Ovary (tissue), 7 donors: ENCODE measurements at regions not wholly inside any gene's neighbourhood (a gene's known extent, or its start where the extent isn't known, plus 50 kb on each side); places are given as distances from the start of the nearest gene placed in this dataset.
"Not testable (repeated sequence)": the region's sequence is repeated elsewhere in the genome, so short reads cannot be mapped to it uniquely, and the experiment has no call there.

Source experiments
- DNase-seq, 5 donors: peaks; one replicate each; pipeline ENCODE4 v3.0.0-alpha.2; 2019 to 2020
- H3K27ac ChIP-seq, 2 donors: fragments of 200-600 bp; one replicate each; pipeline versions ENCODE4 v1.5.1 to v1.8.0; 2019 to 2022
- H3K27me3 ChIP-seq: fragments of 200-600 bp; one replicate; pipeline ENCODE4 v1.8.0; 2022
- H3K36me3 ChIP-seq: fragments of 200-600 bp; sonication (generic); one replicate; pipeline ENCODE4 v1.5.1; 2019
- H3K4me1 ChIP-seq: one replicate; pipeline ENCODE4 v1.8.1; 2013; ENCODE audit warnings: mild to moderate bottlenecking, moderate library complexity; ENCODE audit not compliant: insufficient read depth
- H3K4me3 ChIP-seq: fragments of 200-600 bp; sonication (generic); one replicate; pipeline ENCODE4 v1.5.1; 2017
- H3K9me3 ChIP-seq, 2 donors: fragments of 200-600 bp in 1 of 2; sonication (generic) in 1 of 2; one replicate each; pipeline versions ENCODE4 v1.5.1 to v1.8.1; 2013 to 2019; ENCODE audit warnings: mild to moderate bottlenecking in 1 of 2, moderate library complexity in 1 of 2
- EP300 ChIP-seq: sonication (generic); formaldehyde crosslinking; IDR thresholded peaks from one replicate; pipeline ENCODE4 v1.6.1; 2017; ENCODE audit warnings: antibody characterized with exemption
- POLR2A ChIP-seq: fragments of 450-650 bp; IDR thresholded peaks from one replicate; pipeline ENCODE4 v1.6.1; 2017; ENCODE audit warnings: antibody characterized with exemption, mild to moderate bottlenecking, moderate library complexity
- WGBS, 3 donors: extraction: QIAGEN DNeasy Blood & Tissue Kit in 1 of 3; methylation state at CpG; one replicate each; pipeline versions ENCODE4 v1.1.5 to v1.1.7; 2013 to 2017; 5-methylcytosine and 5-hydroxymethylcytosine counted together
- intact Hi-C, 4 donors: fragments of 100-400 bp; cut with DNase I; formaldehyde crosslinking; loops; one replicate each; pipeline versions ENCODE4 v1.11.0 to v1.15.1; 2022 to 2023
- TF ChIP-seq, protein P1 (sequence below), 3 donors: fragments of 450-650 bp in 2 of 3; fragments of 200-600 bp in 1 of 3; IDR thresholded peaks; one replicate each; pipeline versions ENCODE4 v1.5.1 to v1.8.0; 2016 to 2022; ENCODE audit warnings: antibody characterized with exemption in 3 of 3, mild to moderate bottlenecking in 1 of 3
- donor health status: DM: no; HTN: no; CAD: no; lungs with moderate emphysema.
- donor health status: DM: no; HTN: no; CAD: no.
- donor health status: Bipolar disorder and iron deficiency.
- donor health status: DM: no; HTN: no; CAD: no.
- donor health status: DM: yes; HTN: yes; CAD: no.

DNA sequence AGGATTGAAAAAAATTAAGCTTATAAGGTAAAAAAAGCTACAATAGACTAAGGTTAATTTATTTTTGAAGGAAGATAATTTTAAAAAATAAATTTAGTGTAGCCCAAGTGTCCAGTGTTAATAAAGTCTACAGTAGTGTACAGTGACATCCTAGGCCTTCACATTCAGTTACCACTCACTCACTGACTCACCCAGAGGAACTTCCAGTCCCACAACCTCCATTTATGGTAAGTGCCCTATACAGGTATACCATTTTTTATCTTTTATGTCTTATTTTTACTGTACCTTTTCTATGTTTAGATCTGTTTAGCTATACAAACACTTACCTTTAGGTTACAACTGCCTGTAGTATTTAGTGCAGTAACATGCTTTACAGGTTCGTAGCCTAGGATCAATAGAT, 79.8 kb upstream of the ZNF462 start:
- Histone ChIP-seq H3K36me3 (no peaks in the 10 kb centered on the region), H3K9me3 (no peaks in the 10 kb centered on the region), H3K27ac (no peak overlapping the region), H3K4me3 (no peak overlapping the region), H3K4me1 (no peaks in the 10 kb centered on the region), H3K27me3 (no peaks in the 10 kb centered on the region)
- WGBS, 3 donors: 93 to 95% (median 93%) methylated on average over 1 of the region's 1 CpG
- DNase-seq: no peak
- TF ChIP-seq, protein P1, sequence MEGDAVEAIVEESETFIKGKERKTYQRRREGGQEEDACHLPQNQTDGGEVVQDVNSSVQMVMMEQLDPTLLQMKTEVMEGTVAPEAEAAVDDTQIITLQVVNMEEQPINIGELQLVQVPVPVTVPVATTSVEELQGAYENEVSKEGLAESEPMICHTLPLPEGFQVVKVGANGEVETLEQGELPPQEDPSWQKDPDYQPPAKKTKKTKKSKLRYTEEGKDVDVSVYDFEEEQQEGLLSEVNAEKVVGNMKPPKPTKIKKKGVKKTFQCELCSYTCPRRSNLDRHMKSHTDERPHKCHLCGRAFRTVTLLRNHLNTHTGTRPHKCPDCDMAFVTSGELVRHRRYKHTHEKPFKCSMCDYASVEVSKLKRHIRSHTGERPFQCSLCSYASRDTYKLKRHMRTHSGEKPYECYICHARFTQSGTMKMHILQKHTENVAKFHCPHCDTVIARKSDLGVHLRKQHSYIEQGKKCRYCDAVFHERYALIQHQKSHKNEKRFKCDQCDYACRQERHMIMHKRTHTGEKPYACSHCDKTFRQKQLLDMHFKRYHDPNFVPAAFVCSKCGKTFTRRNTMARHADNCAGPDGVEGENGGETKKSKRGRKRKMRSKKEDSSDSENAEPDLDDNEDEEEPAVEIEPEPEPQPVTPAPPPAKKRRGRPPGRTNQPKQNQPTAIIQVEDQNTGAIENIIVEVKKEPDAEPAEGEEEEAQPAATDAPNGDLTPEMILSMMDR (IDR thresholded peaks at IDR 0.05): no peak
- TF ChIP-seq POLR2A (no peak), EP300 (no peak)
- intact Hi-C loops: no loop called here

DNA sequence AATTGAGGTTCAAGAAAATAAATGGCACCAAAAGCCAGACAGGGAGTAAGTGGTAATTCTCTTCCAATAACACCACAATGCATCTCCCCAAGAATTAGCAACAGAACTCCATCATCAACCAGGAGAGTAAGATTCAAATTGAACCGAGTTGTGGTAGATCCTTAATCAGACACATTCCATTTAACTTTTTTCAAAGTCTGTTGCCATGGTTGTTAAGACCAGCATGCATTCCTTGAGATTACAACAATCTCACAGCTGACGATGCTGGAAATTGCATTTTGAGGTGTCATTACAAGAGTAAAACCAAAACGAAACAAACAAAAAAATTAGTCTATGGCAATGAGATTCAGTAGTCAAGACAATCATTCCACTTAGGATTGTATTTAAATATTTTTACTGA, 78.9 kb upstream of the ZNF462 start:
- no peak overlapping the region for H3K27ac ChIP-seq
- no peaks in the 10 kb centered on the region for H3K9me3 ChIP-seq
- H3K27me3 ChIP-seq: no peaks in the 10 kb centered on the region
- no peak for TF ChIP-seq EP300
- TF ChIP-seq, protein P1 (IDR thresholded peaks at IDR 0.05): no peak
- no peak for TF ChIP-seq POLR2A
- H3K4me1 ChIP-seq: no peaks in the 10 kb centered on the region
- intact Hi-C loops: no loop called here
- DNase-seq: no peak
- no peak overlapping the region for H3K4me3 ChIP-seq
- 27 to 43% (median 27%) methylated on average over 3 of the region's 3 CpGs for WGBS, 3 donors
- H3K36me3 ChIP-seq: no peaks in the 10 kb centered on the region

DNA sequence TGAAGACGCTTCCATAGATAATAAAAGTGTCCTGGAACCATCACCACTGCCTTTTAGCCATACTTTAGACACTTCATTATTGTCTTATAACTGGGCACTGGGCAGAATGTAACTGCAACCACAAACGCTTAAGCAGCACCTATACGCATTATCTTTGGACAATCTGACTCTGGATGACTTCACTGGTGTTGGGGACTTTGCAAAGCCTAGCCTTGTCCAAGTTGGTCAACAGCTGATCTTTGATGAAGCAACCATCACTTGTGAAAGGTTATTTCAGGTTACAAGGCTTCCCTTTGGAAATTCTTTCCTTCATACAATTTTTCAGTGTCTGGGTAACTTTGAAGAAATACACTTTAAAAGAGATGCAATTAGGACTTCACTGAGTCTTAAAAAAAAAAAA, 77.8 kb upstream of the ZNF462 start:
- WGBS, 3 donors: 90 to 93% (median 91%) methylated on average over 3 of the region's 3 CpGs
- no peaks in the 10 kb centered on the region for H3K36me3 ChIP-seq
- intact Hi-C loops: no loop called here
- no peak overlapping the region for H3K27ac ChIP-seq
- H3K9me3 ChIP-seq: no peaks in the 10 kb centered on the region
- H3K4me1 ChIP-seq: no peaks in the 10 kb centered on the region
- H3K27me3 ChIP-seq: no peaks in the 10 kb centered on the region
- no peak overlapping the region for H3K4me3 ChIP-seq
- DNase-seq: no peak
- TF ChIP-seq POLR2A (no peak), EP300 (no peak)
- TF ChIP-seq, protein P1 (IDR thresholded peaks at IDR 0.05): no peak

DNA sequence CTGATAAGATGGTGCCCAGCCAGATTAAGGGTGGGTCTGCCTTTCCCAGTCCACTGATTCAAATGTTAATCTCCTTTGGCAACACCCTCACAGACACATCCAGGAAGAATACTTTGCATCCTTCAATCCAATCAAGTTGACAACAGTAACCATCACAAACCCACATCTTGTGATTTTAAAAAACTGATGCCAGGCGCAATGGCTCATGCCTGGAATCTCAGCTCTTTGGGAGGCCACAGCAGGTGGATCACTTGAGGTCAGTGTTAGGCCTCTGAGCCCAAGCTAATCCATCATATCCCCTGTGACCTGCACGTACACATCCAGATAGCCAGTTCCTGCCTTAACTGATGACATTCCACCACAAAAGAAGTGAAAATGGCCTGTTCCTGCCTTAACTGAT, 74.9 kb upstream of the ZNF462 start:
- H3K27ac ChIP-seq, H3K27me3 ChIP-seq, intact Hi-C loops, H3K4me3 ChIP-seq, H3K9me3 ChIP-seq, H3K4me1 ChIP-seq, DNase-seq, H3K36me3 ChIP-seq: not testable (repeated sequence)
- WGBS, 3 donors: 41 to 45% (median 43%) methylated on average over 2 of the region's 2 CpGs

DNA sequence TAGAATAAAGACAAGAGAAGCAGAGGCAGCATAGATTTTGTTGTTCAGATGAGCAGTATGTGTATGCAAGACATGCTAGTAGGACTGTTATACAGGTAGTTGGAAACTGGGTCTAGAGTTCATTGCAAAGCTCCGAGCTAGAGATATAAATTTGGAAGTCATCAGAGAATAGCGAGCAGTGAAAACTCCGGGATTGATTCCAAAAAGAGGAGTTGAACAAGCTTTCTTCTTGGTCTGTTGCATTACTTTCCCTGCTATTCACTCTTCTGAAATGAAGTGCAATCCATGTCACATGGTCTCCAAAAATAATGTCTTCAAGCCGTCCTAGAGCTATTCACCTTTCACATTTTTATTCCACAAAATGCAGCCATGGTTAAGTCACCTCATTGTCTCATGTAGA, 67.9 kb upstream of the ZNF462 start:
- Histone ChIP-seq H3K36me3 (no peaks in the 10 kb centered on the region), H3K27ac (no peak overlapping the region), H3K27me3 (no peaks in the 10 kb centered on the region), H3K4me1 (no peaks in the 10 kb centered on the region), H3K9me3 (no peaks in the 10 kb centered on the region), H3K4me3 (no peak overlapping the region)
- TF ChIP-seq EP300 (no peak), POLR2A (no peak)
- TF ChIP-seq, protein P1 (IDR thresholded peaks at IDR 0.05): no peak
- DNase-seq: no peak
- intact Hi-C loops: no loop called here
- 49 to 77% (median 64%) methylated on average over 4 of the region's 4 CpGs for WGBS, 3 donors
